Tibial nerve (tissue), 4 donors: ENCODE measurements at regions not wholly inside any gene's neighbourhood (a gene's known extent, or its start where the extent isn't known, plus 50 kb on each side); places are given as distances from the start of the nearest gene placed in this dataset.

ENCODE experiments used
- CTCF ChIP-seq, 5 experiments: fragments of 200-600 bp in 3 of 5; fragments of 450-650 bp in 2 of 5; sonication (generic) in 3 of 5; IDR thresholded peaks; one replicate each; pipeline ENCODE4 v1.5.1; 2016 to 2019; ENCODE audit warnings: antibody characterized with exemption in 5 of 5, mild to moderate bottlenecking in 3 of 5, moderate library complexity in 2 of 5
- EP300 ChIP-seq, 2 donors: sonication (generic); formaldehyde crosslinking; IDR thresholded peaks; one replicate each; pipeline ENCODE4 v1.6.1; 2017; ENCODE audit warnings: antibody characterized with exemption in 2 of 2, mild to moderate bottlenecking in 1 of 2

GRCh38 chr18:30342675-30343074 lies 699.9 kb downstream of the DSC3 start:
- TF ChIP-seq EP300 (IDR thresholded peaks at IDR 0.05): no peak
- TF ChIP-seq CTCF (IDR thresholded peaks at IDR 0.05): no peak
